A549 (cell line): ENCODE measurements at regions not wholly inside any gene's neighbourhood (a gene's known extent, or its start where the extent isn't known, plus 50 kb on each side); places are given as distances from the start of the nearest gene placed in this dataset.

ENCODE experiments used
- CHD2 ChIP-seq: fragments of 150-350 bp; IDR thresholded peaks from 2 replicates; pipeline ENCODE4 v1.6.1; 2014; ENCODE audit warnings: low read length; ENCODE audit not compliant: partially characterized antibody
- EHMT2 ChIP-seq: fragments of 200-600 bp; sonication (generic); IDR thresholded peaks from 2 replicates; pipeline ENCODE4 v1.6.1; 2016; ENCODE audit warnings: antibody characterized with exemption, low read depth, mild to moderate bottlenecking, moderate library complexity
- ESRRA ChIP-seq: fragments of 150-350 bp; IDR thresholded peaks from 2 replicates; pipeline ENCODE4 v1.6.1; 2014; ENCODE audit warnings: mild to moderate bottlenecking, low read length, borderline replicate concordance
- FOSB ChIP-seq: fragments of 250-450 bp; sonication (Bioruptor Pico); IDR thresholded peaks from 2 replicates; pipeline ENCODE4 v1.5.0; 2020; ENCODE audit warnings: mild to moderate bottlenecking, moderate library complexity
- GATA3 ChIP-seq: IDR thresholded peaks from 2 replicates; pipeline ENCODE4 v1.6.1; 2012; ENCODE audit warnings: borderline replicate concordance
- JUN ChIP-seq, 2 experiments: fragments of >200 bp; sonication (Bioruptor Twin); formaldehyde crosslinking; IDR thresholded peaks; 2 replicates in 1 of 2; 3 replicates in 1 of 2; pipeline ENCODE4 v1.6.1; 2016 to 2017
- KDM1A ChIP-seq: fragments of 200-600 bp; sonication (generic); IDR thresholded peaks from 2 replicates; pipeline ENCODE4 v1.6.1; 2016; ENCODE audit warnings: low read depth, mild to moderate bottlenecking
- NR3C1 ChIP-seq: fragments of >200 bp; sonication (Bioruptor Twin); formaldehyde crosslinking; IDR thresholded peaks from 3 replicates; pipeline ENCODE4 v1.6.1; 2017
- PHF8 ChIP-seq: fragments of 200-600 bp; sonication (generic); IDR thresholded peaks from 2 replicates; pipeline ENCODE4 v1.6.1; 2016; ENCODE audit warnings: low read depth, mild to moderate bottlenecking, antibody characterized with exemption, moderate library complexity, borderline replicate concordance
- POLR2A ChIP-seq: IDR thresholded peaks from 2 replicates; pipeline ENCODE4 v1.6.1; 2012; ENCODE audit warnings: mild to moderate bottlenecking, low read length
- POLR2AphosphoS2 ChIP-seq: conservative IDR thresholded peaks from 2 replicates; pipeline ENCODE4 v1.6.1; 2012; ENCODE audit warnings: low read length, improper control_type of control experiment, inconsistent platforms
- RAD21 ChIP-seq, 2 experiments: fragments of >200 bp in 1 of 2; sonication (Bioruptor Twin) in 1 of 2; formaldehyde crosslinking in 1 of 2; IDR thresholded peaks in 1 of 2; conservative IDR thresholded peaks in 1 of 2; 2 replicates in 1 of 2; 3 replicates in 1 of 2; pipeline ENCODE4 v1.6.1; 2012 to 2018; ENCODE audit warnings: inconsistent platforms in 1 of 2
- REST ChIP-seq: fragments of 200-600 bp; sonication (generic); IDR thresholded peaks from 2 replicates; pipeline ENCODE4 v1.6.1; 2016; ENCODE audit warnings: antibody characterized with exemption, mild to moderate bottlenecking, moderate library complexity
- TF ChIP-seq, protein P1 (sequence below): fragments of >200 bp; sonication (Bioruptor Twin); formaldehyde crosslinking; IDR thresholded peaks from 3 replicates; pipeline ENCODE4 v1.5.1; 2016

DNA sequence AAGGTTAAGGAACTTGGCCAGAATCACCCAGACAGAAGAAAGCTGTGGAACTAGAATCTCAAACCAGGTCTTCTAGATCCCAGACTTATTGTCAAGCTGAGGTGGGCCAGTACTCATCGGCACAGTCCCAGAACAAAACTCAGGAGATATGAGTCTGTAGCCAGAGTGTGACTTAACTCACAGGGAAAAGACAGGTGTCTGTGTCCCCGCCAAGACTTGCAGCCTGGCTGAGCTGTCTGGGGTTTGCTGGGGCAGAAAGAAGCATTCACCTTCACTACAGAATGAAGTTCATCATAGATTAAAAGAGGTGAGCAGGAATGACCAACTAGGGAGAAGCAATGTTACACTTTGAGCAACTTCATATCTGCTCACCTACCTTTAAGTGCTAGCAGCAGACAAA, 257.2 kb downstream of the FOXO1 start:
- no peak for TF ChIP-seq FOSB (CRISPR knock-in tag)
- no peak for TF ChIP-seq PHF8
- TF ChIP-seq, protein P1, sequence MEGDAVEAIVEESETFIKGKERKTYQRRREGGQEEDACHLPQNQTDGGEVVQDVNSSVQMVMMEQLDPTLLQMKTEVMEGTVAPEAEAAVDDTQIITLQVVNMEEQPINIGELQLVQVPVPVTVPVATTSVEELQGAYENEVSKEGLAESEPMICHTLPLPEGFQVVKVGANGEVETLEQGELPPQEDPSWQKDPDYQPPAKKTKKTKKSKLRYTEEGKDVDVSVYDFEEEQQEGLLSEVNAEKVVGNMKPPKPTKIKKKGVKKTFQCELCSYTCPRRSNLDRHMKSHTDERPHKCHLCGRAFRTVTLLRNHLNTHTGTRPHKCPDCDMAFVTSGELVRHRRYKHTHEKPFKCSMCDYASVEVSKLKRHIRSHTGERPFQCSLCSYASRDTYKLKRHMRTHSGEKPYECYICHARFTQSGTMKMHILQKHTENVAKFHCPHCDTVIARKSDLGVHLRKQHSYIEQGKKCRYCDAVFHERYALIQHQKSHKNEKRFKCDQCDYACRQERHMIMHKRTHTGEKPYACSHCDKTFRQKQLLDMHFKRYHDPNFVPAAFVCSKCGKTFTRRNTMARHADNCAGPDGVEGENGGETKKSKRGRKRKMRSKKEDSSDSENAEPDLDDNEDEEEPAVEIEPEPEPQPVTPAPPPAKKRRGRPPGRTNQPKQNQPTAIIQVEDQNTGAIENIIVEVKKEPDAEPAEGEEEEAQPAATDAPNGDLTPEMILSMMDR = no peak
- TF ChIP-seq KDM1A = no peak
- no peak for TF ChIP-seq GATA3
- no peak for TF ChIP-seq POLR2AphosphoS2
- no peak for TF ChIP-seq CHD2
- no peak for TF ChIP-seq EHMT2
- no peak for TF ChIP-seq POLR2A
- TF ChIP-seq JUN (IDR thresholded peaks at IDR 0.05) = no peak
- TF ChIP-seq REST = no peak
- TF ChIP-seq NR3C1 = no peak
- TF ChIP-seq RAD21 (conservative IDR thresholded peaks at IDR 0.05 in 1 of 2, IDR thresholded peaks at IDR 0.05 in 1 of 2) = no peak
- TF ChIP-seq ESRRA = no peak
